IMR-90 (cell line): ENCODE measurements at regions not wholly inside any gene's neighbourhood (a gene's known extent, or its start where the extent isn't known, plus 50 kb on each side); places are given as distances from the start of the nearest gene placed in this dataset.
"Not testable (repeated sequence)": the region's sequence is repeated elsewhere in the genome, so short reads cannot be mapped to it uniquely, and the experiment has no call there.

Experiments
- ATAC-seq: fragments of 200-7000 bp; cut with Tn5 transposase; 2 replicates; pipeline ENCODE4 v1.9.1; 2020; ENCODE audit warnings: low read depth, mild to moderate bottlenecking, moderate library complexity
- BruUV-seq: library from RNA; stranded (reverse); fragments of 400-500 nt; replicated peaks from 2 replicates; lab custom pipeline; 2021; lab: Mats Ljungman, UMichigan
- CTCF ChIA-PET: fragments of 300-600 bp; formaldehyde crosslinking; extraction: SDS; loops from one replicate; lab custom pipeline; 2021; ENCODE audit warnings: antibody characterized with exemption; lab: Yijun Ruan, JAX
- POLR2A ChIA-PET: fragments of 300-600 bp; sonication (Branson Sonifier 250); formaldehyde crosslinking; loops from one replicate; lab custom pipeline; 2022; ENCODE audit warnings: antibody characterized with exemption; ENCODE audit not compliant: unreplicated experiment; lab: Charles Lee
- DNase-seq: peaks from one replicate; pipeline ENCODE4 v3.0.0; 2013
- H2AFZ ChIP-seq: replicated peaks from 2 replicates; pipeline ENCODE3; 2013; ENCODE audit warnings: low read length, mild to moderate bottlenecking; ENCODE audit not compliant: poor library complexity
- H2AK5ac ChIP-seq: 2 replicates; pipeline ENCODE4 v1.6.1; 2013; ENCODE audit warnings: low read depth, low read length, inconsistent platforms
- H2AK9ac ChIP-seq: replicated peaks from 2 replicates; pipeline ENCODE3; 2013; ENCODE audit warnings: mild to moderate bottlenecking, low read depth, low read length, moderate library complexity; ENCODE audit not compliant: poor library complexity
- H2BK120ac ChIP-seq: 2 replicates; pipeline ENCODE4 v1.6.1; 2013; ENCODE audit warnings: low read depth, low read length, inconsistent platforms
- H2BK15ac ChIP-seq: 3 replicates; pipeline ENCODE4 v1.6.1; 2013; ENCODE audit warnings: low read depth, low read length, inconsistent platforms
- H2BK20ac ChIP-seq: 2 replicates; pipeline ENCODE4 v1.6.1; 2013; ENCODE audit warnings: low read depth, mild to moderate bottlenecking, inconsistent platforms, low read length, moderate library complexity
- H2BK5ac ChIP-seq: 2 replicates; pipeline ENCODE4 v1.6.1; 2013; ENCODE audit warnings: mild to moderate bottlenecking, low read depth, low read length, inconsistent platforms; ENCODE audit not compliant: poor library complexity, severe bottlenecking
- H3K14ac ChIP-seq: replicated peaks from 2 replicates; pipeline ENCODE4 v1.6.1; 2013; ENCODE audit warnings: low read depth, low read length, inconsistent platforms
- H3K18ac ChIP-seq: 2 replicates; pipeline ENCODE4 v1.6.1; 2013; ENCODE audit warnings: low read depth, low read length, control low read depth
- H3K23ac ChIP-seq: 2 replicates; pipeline ENCODE4 v1.6.1; 2013; ENCODE audit warnings: low read depth, low read length, inconsistent platforms
- H3K27ac ChIP-seq: 2 replicates; pipeline ENCODE4 v1.5.1; 2013; ENCODE audit warnings: mild to moderate bottlenecking, control low read depth, low read length; ENCODE audit not compliant: insufficient read depth
- H3K27me3 ChIP-seq: 2 replicates; pipeline ENCODE4 v1.6.1; 2013; ENCODE audit warnings: low read length; ENCODE audit not compliant: control insufficient read depth, insufficient read depth
- H3K36me3 ChIP-seq: 2 replicates; pipeline ENCODE4 v1.6.1; 2013; ENCODE audit warnings: low read length, mixed read lengths; ENCODE audit not compliant: control insufficient read depth, insufficient read depth
- H3K4ac ChIP-seq: 2 replicates; pipeline ENCODE4 v1.6.1; 2013; ENCODE audit warnings: low read depth, low read length, inconsistent platforms
- H3K4me1 ChIP-seq: 2 replicates; pipeline ENCODE4 v1.6.1; 2013; ENCODE audit warnings: low read length, mixed read lengths; ENCODE audit not compliant: control insufficient read depth, insufficient read depth
- H3K4me2 ChIP-seq: 2 replicates; pipeline ENCODE4 v1.6.1; 2013; ENCODE audit warnings: low read depth, mild to moderate bottlenecking, control low read depth, low read length, moderate library complexity
- H3K4me3 ChIP-seq: 2 replicates; pipeline ENCODE4 v1.5.1; 2013; ENCODE audit warnings: low read depth, mild to moderate bottlenecking, control low read depth, low read length, moderate library complexity; ENCODE audit not compliant: insufficient read depth
- H3K56ac ChIP-seq: 2 replicates; pipeline ENCODE4 v1.6.1; 2013; ENCODE audit warnings: low read length, inconsistent platforms; ENCODE audit not compliant: insufficient read depth; ENCODE audit errors: extremely low read depth
- H3K79me1 ChIP-seq, 2 experiments: 2 replicates each; pipeline ENCODE4 v1.6.1; 2013; ENCODE audit warnings: low read length in 2 of 2, inconsistent platforms in 1 of 2, low read depth in 1 of 2
- H3K9ac ChIP-seq: 2 replicates; pipeline ENCODE4 v1.6.1; 2013; ENCODE audit warnings: low read depth, low read length, control low read depth
- H3K9me1 ChIP-seq: 2 replicates; pipeline ENCODE4 v1.6.1; 2013; ENCODE audit warnings: low read length, inconsistent platforms; ENCODE audit not compliant: insufficient read depth
- H3K9me3 ChIP-seq: 2 replicates; pipeline ENCODE4 v1.6.1; 2013; ENCODE audit warnings: low read length; ENCODE audit not compliant: control insufficient read depth, insufficient read depth
- H4K20me1 ChIP-seq: 2 replicates; pipeline ENCODE4 v1.6.1; 2013; ENCODE audit warnings: low read length, inconsistent platforms; ENCODE audit not compliant: insufficient read depth
- H4K5ac ChIP-seq: 2 replicates; pipeline ENCODE4 v1.6.1; 2013; ENCODE audit warnings: mild to moderate bottlenecking, low read depth, low read length, control low read depth
- H4K8ac ChIP-seq, 2 experiments: 2 replicates each; pipeline ENCODE4 v1.6.1; 2013; ENCODE audit warnings: low read depth in 2 of 2, low read length in 2 of 2, control low read depth in 1 of 2, inconsistent platforms in 1 of 2
- H4K91ac ChIP-seq: 2 replicates; pipeline ENCODE4 v1.6.1; 2013; ENCODE audit warnings: low read depth, low read length, inconsistent platforms; ENCODE audit not compliant: insufficient read depth
- WGBS, 2 experiments: methylation state at CpG; one replicate each; pipeline versions ENCODE4 v1.1.5 to v1.1.7; 2013; ENCODE audit warnings: missing lambda C conversion rate in 2 of 2; ENCODE audit not compliant: insufficient read length in 1 of 2; ENCODE audit errors: extremely low coverage in 2 of 2; 5-methylcytosine and 5-hydroxymethylcytosine counted together
- dilution Hi-C: fragments of 300-500 bp; cut with HindIII; formaldehyde crosslinking; loops from one replicate; pipeline ENCODE4 v1.14.3; 2018; ENCODE audit warnings: low sequenced_read_pairs; ENCODE audit not compliant: unreplicated experiment
- in situ Hi-C: fragments of 300-500 bp; cut with MboI; formaldehyde crosslinking; loops from 3 replicates; pipeline ENCODE4 v1.14.3; 2019; ENCODE audit warnings: low sequenced_read_pairs, inconsistent platforms, mixed read lengths
- intact Hi-C: fragments of 100-400 bp; cut with micrococcal nuclease; formaldehyde crosslinking; loops from 2 replicates; pipeline ENCODE4 v1.10.0; 2022

GRCh38 chr2:110331625-110332024, 119.3 kb upstream of the MTLN start:
- H3K4me3 ChIP-seq, H3K23ac ChIP-seq, dilution Hi-C loops, in situ Hi-C loops, DNase-seq, H4K20me1 ChIP-seq, ATAC-seq, H2AFZ ChIP-seq, H2BK20ac ChIP-seq, H3K36me3 ChIP-seq, H3K27ac ChIP-seq, H4K91ac ChIP-seq, H2BK15ac ChIP-seq, H3K56ac ChIP-seq, H3K18ac ChIP-seq, H3K9me1 ChIP-seq, BruUV-seq, H3K14ac ChIP-seq, H3K9ac ChIP-seq, H2BK120ac ChIP-seq, POLR2A ChIA-PET, intact Hi-C loops, H3K27me3 ChIP-seq, H3K4ac ChIP-seq, H3K79me1 ChIP-seq, H3K4me2 ChIP-seq, H3K9me3 ChIP-seq, H2AK5ac ChIP-seq, H2AK9ac ChIP-seq, H4K8ac ChIP-seq, H3K4me1 ChIP-seq, H4K5ac ChIP-seq, CTCF ChIA-PET, H2BK5ac ChIP-seq: not testable (repeated sequence)
- no CpG with 5 or more reads among the region's 10 CpGs for WGBS, 2 experiments

GRCh38 chr2:110329760-110330159, 117.4 kb upstream of the MTLN start:
- CTCF ChIA-PET, in situ Hi-C loops, DNase-seq, H3K4me1 ChIP-seq, H3K4me2 ChIP-seq, H3K27me3 ChIP-seq, H3K9me1 ChIP-seq, H4K20me1 ChIP-seq, H3K14ac ChIP-seq, BruUV-seq, H3K4ac ChIP-seq, H3K56ac ChIP-seq, H3K27ac ChIP-seq, H2AK9ac ChIP-seq, H2BK120ac ChIP-seq, H3K36me3 ChIP-seq, H2AFZ ChIP-seq, H3K23ac ChIP-seq, H4K5ac ChIP-seq, H3K79me1 ChIP-seq, H2BK20ac ChIP-seq, H3K9me3 ChIP-seq, POLR2A ChIA-PET, dilution Hi-C loops, H2AK5ac ChIP-seq, H4K91ac ChIP-seq, H3K4me3 ChIP-seq, H3K9ac ChIP-seq, H3K18ac ChIP-seq, H4K8ac ChIP-seq, intact Hi-C loops, ATAC-seq, H2BK15ac ChIP-seq, H2BK5ac ChIP-seq: not testable (repeated sequence)
- WGBS, 2 experiments, result no CpG with 5 or more reads among the region's 10 CpGs
